ENCODE measurements at regions not wholly inside any gene's neighbourhood (a gene's known extent, or its start where the extent isn't known, plus 50 kb on each side); places are given as distances from the start of the nearest gene placed in this dataset.

GRCh38 chr14:100664841-100665510 lies 61.7 kb upstream of the DLK1 start:
- H3K36me3 ChIP-seq (ENCODE audit: low read depth), result no peaks in the 10 kb centered on the region
- H3K4me3 ChIP-seq (ENCODE audit: severe bottlenecking), result no peak overlapping the region
- no peaks in the 10 kb centered on the region for H3K9me3 ChIP-seq (ENCODE audit: severe bottlenecking)
- no peaks in the 10 kb centered on the region for H3K27me3 ChIP-seq (ENCODE audit: insufficient read depth, poor library complexity, severe bottlenecking)
- no peaks in the 10 kb centered on the region for H3K4me1 ChIP-seq (ENCODE audit: insufficient read depth, poor library complexity, severe bottlenecking)
- DNase-seq (ENCODE audit: low spot score), result no peak
- TF ChIP-seq, protein P1, sequence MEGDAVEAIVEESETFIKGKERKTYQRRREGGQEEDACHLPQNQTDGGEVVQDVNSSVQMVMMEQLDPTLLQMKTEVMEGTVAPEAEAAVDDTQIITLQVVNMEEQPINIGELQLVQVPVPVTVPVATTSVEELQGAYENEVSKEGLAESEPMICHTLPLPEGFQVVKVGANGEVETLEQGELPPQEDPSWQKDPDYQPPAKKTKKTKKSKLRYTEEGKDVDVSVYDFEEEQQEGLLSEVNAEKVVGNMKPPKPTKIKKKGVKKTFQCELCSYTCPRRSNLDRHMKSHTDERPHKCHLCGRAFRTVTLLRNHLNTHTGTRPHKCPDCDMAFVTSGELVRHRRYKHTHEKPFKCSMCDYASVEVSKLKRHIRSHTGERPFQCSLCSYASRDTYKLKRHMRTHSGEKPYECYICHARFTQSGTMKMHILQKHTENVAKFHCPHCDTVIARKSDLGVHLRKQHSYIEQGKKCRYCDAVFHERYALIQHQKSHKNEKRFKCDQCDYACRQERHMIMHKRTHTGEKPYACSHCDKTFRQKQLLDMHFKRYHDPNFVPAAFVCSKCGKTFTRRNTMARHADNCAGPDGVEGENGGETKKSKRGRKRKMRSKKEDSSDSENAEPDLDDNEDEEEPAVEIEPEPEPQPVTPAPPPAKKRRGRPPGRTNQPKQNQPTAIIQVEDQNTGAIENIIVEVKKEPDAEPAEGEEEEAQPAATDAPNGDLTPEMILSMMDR (IDR thresholded peaks at IDR 0.05; ENCODE audit: poor library complexity, severe bottlenecking), result no peak
- ATAC-seq (ENCODE audit: low read depth), result no peak
- H3K27ac ChIP-seq (ENCODE audit: poor library complexity, severe bottlenecking), result no peak overlapping the region

- no peak for DNase-seq (ENCODE audit: low spot score)
- H3K9me3 ChIP-seq (ENCODE audit: severe bottlenecking), result no peaks in the 10 kb centered on the region
- no peak overlapping the region for H3K27ac ChIP-seq (ENCODE audit: poor library complexity, severe bottlenecking)
- no peaks in the 10 kb centered on the region for H3K36me3 ChIP-seq (ENCODE audit: low read depth)
- H3K4me1 ChIP-seq (ENCODE audit: insufficient read depth, poor library complexity, severe bottlenecking), result no peaks in the 10 kb centered on the region
- no peak for ATAC-seq (ENCODE audit: low read depth)
- TF ChIP-seq, protein P1 (IDR thresholded peaks at IDR 0.05; ENCODE audit: poor library complexity, severe bottlenecking), result no peak
- H3K4me3 ChIP-seq (ENCODE audit: severe bottlenecking), result no peak overlapping the region
- H3K27me3 ChIP-seq (ENCODE audit: insufficient read depth, poor library complexity, severe bottlenecking), result no peaks in the 10 kb centered on the region
Observed at GRCh38 chr14:100665511-100666032, 61.1 kb upstream of the DLK1 start.

DNA sequence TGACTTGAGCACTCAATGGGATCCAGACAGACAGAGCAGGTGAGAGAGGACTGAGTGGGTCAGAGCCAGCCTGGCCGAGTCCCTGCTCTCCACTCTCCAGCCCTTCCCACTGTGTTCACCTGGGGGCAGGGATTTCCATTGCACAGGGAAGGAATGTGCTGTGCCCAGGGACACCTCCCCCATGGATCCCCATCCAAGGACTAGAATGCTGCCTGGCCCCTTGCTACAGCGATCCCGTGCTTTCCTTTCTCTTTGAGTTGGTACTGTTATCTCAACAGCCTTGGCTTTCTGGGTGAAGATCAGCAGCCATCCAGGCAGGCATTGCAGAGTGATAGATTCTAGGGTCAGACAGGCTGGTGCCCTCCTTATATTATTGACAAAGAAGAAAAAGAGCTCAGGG lies 60.3 kb upstream of the DLK1 start:
- H3K9me3 ChIP-seq (ENCODE audit: severe bottlenecking), result no peaks in the 10 kb centered on the region
- ATAC-seq (ENCODE audit: low read depth) (no peak), DNase-seq (ENCODE audit: low spot score) (no peak)
- no peak overlapping the region for H3K27ac ChIP-seq (ENCODE audit: poor library complexity, severe bottlenecking)
- H3K4me3 ChIP-seq (ENCODE audit: severe bottlenecking), result no peak overlapping the region
- H3K27me3 ChIP-seq (ENCODE audit: insufficient read depth, poor library complexity, severe bottlenecking), result no peaks in the 10 kb centered on the region
- TF ChIP-seq, protein P1 (IDR thresholded peaks at IDR 0.05; ENCODE audit: poor library complexity, severe bottlenecking), result no peak
- H3K4me1 ChIP-seq (ENCODE audit: insufficient read depth, poor library complexity, severe bottlenecking), result no peaks in the 10 kb centered on the region
- no peaks in the 10 kb centered on the region for H3K36me3 ChIP-seq (ENCODE audit: low read depth)

GRCh38 chr14:100666851-100667250 lies 59.8 kb upstream of the DLK1 start:
- Histone ChIP-seq H3K9me3 (ENCODE audit: severe bottlenecking) (no peaks in the 10 kb centered on the region), H3K27me3 (ENCODE audit: insufficient read depth, poor library complexity, severe bottlenecking) (no peaks in the 10 kb centered on the region), H3K4me1 (ENCODE audit: insufficient read depth, poor library complexity, severe bottlenecking) (no peaks in the 10 kb centered on the region), H3K4me3 (ENCODE audit: severe bottlenecking) (no peak overlapping the region), H3K36me3 (ENCODE audit: low read depth) (no peaks in the 10 kb centered on the region), H3K27ac (ENCODE audit: poor library complexity, severe bottlenecking) (no peak overlapping the region)
- TF ChIP-seq, protein P1 (IDR thresholded peaks at IDR 0.05; ENCODE audit: poor library complexity, severe bottlenecking), result no peak
- ATAC-seq (ENCODE audit: low read depth) (no peak), DNase-seq (ENCODE audit: low spot score) (no peak)

DNA sequence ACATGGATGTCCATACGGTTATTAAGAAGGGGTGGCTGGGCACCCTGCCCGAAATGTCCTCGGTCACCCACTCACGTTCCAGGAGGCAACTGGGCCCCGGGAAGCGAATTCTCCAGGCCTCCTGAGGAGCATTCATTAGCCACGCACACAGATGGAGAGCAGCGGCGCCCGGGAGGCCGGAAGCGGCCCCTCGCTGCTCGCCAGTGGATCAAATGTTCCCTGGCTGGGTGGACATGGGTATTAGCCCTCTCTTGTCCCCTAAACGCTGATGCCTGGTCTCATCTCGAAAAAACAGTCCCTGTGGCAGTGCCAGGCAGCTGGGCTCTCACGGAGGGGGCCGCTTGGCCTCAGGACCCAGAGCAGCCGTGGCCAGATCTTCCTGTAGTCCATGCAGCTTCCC lies 59.0 kb upstream of the DLK1 start:
- ATAC-seq (ENCODE audit: low read depth) (no peak), DNase-seq (ENCODE audit: low spot score) (no peak)
- Histone ChIP-seq H3K36me3 (ENCODE audit: low read depth) (no peaks in the 10 kb centered on the region), H3K9me3 (ENCODE audit: severe bottlenecking) (no peaks in the 10 kb centered on the region), H3K27me3 (ENCODE audit: insufficient read depth, poor library complexity, severe bottlenecking) (no peaks in the 10 kb centered on the region), H3K4me1 (ENCODE audit: insufficient read depth, poor library complexity, severe bottlenecking) (no peaks in the 10 kb centered on the region), H3K27ac (ENCODE audit: poor library complexity, severe bottlenecking) (no peak overlapping the region), H3K4me3 (ENCODE audit: severe bottlenecking) (no peak overlapping the region)
- TF ChIP-seq, protein P1 (IDR thresholded peaks at IDR 0.05; ENCODE audit: poor library complexity, severe bottlenecking), result no peak
